Hepatocyte (in vitro differentiated cells): ENCODE measurements at regions not wholly inside any gene's neighbourhood (a gene's known extent, or its start where the extent isn't known, plus 50 kb on each side); places are given as distances from the start of the nearest gene placed in this dataset.

ENCODE experiments used
- CTCF ChIP-seq: fragments of 200-600 bp; sonication (generic); IDR thresholded peaks from 2 replicates; pipeline ENCODE4 v1.5.1; 2016; ENCODE audit warnings: antibody characterized with exemption, mild to moderate bottlenecking; ENCODE audit not compliant: poor library complexity
- EZH2 ChIP-seq: fragments of 200-600 bp; sonication (generic); IDR thresholded peaks from 2 replicates; pipeline ENCODE4 v1.6.1; 2016; ENCODE audit warnings: antibody characterized with exemption, mild to moderate bottlenecking, borderline replicate concordance
- EZH2phosphoT487 ChIP-seq: fragments of 200-600 bp; sonication (generic); IDR thresholded peaks from one replicate; pipeline ENCODE4 v1.6.1; 2018; ENCODE audit warnings: antibody characterized with exemption, mild to moderate bottlenecking, low read depth, moderate library complexity; ENCODE audit not compliant: unreplicated experiment, severe bottlenecking

GRCh38 chr12:45517381-45517780 lies 212.1 kb upstream of the ARID2 start:
- TF ChIP-seq CTCF, result no peak
- no peak for TF ChIP-seq EZH2phosphoT487
- no peak for TF ChIP-seq EZH2
